Left forelimb (tissue), 1 donor: ENCODE measurements at regions not wholly inside any gene's neighbourhood (a gene's known extent, or its start where the extent isn't known, plus 50 kb on each side); places are given as distances from the start of the nearest gene placed in this dataset.

Experiments used
- DNase-seq: peaks from one replicate; pipeline ENCODE4 v3.0.0-alpha.2; 2018; ENCODE audit warnings: low spot score

- DNase-seq: no peak
Measured at GRCh38 chr5:159422361-159422760, 92.1 kb upstream of the IL12B start.

- no peak for DNase-seq
Measured at GRCh38 chr5:159422910-159423309, 92.6 kb upstream of the IL12B start.

GRCh38 chr5:159424123-159424522 is 93.8 kb upstream of the IL12B start:
- no peak for DNase-seq

GRCh38 chr5:159426694-159427093 is 96.4 kb upstream of the IL12B start:
- DNase-seq: no peak

- no peak for DNase-seq
Measured at GRCh38 chr5:159427180-159428012, 97.1 kb upstream of the IL12B start.

- no peak for DNase-seq
Measured at GRCh38 chr5:159430361-159431012, 100.2 kb upstream of the IL12B start.

- DNase-seq: no peak
Measured at GRCh38 chr5:159435855-159436254, 105.6 kb upstream of the IL12B start.

- DNase-seq: no peak
Measured at GRCh38 chr5:159438092-159438491, 107.8 kb upstream of the IL12B start.

GRCh38 chr5:159439002-159439401 is 108.7 kb upstream of the IL12B start:
- DNase-seq: no peak

GRCh38 chr5:159440235-159440634 is 109.9 kb upstream of the IL12B start:
- DNase-seq: no peak

GRCh38 chr5:159440968-159441367 is 110.7 kb upstream of the IL12B start:
- DNase-seq: no peak

GRCh38 chr5:159441441-159441840 is 111.2 kb upstream of the IL12B start:
- DNase-seq: no peak

- no peak for DNase-seq
Measured at GRCh38 chr5:159442206-159442850, 112.0 kb upstream of the IL12B start.

- no peak for DNase-seq
Measured at GRCh38 chr5:159444441-159445082, 114.3 kb upstream of the IL12B start.

- no peak for DNase-seq
Measured at GRCh38 chr5:159447116-159447515, 116.8 kb upstream of the IL12B start.

- no peak for DNase-seq
Measured at GRCh38 chr5:159448841-159449407, 118.6 kb upstream of the IL12B start.

- no peak for DNase-seq
Measured at GRCh38 chr5:159449925-159450324, 119.6 kb upstream of the IL12B start.

- DNase-seq: no peak
Measured at GRCh38 chr5:159450417-159450816, 120.1 kb upstream of the IL12B start.

GRCh38 chr5:159451197-159452052 is 121.1 kb upstream of the IL12B start:
- no peak for DNase-seq

- no peak for DNase-seq
Measured at GRCh38 chr5:159452480-159453167, 122.3 kb upstream of the IL12B start.

- no peak for DNase-seq
Measured at GRCh38 chr5:159453209-159453608, 122.9 kb upstream of the IL12B start.
